Stimulated activated CD8-positive, alpha-beta memory T cell treated with anti-CD3 and anti-CD28 coated beads, Interleukin-4, amount 100 ng/mL, for 1 hour (primary cell): ENCODE measurements at regions not wholly inside any gene's neighbourhood (a gene's known extent, or its start where the extent isn't known, plus 50 kb on each side); places are given as distances from the start of the nearest gene placed in this dataset.

Source experiments
- DNase-seq, 2 donors: peaks; one replicate each; pipeline ENCODE4 v3.0.0-alpha.2; 2020; ENCODE audit warnings: low read depth in 2 of 2, low spot score in 1 of 2

DNA sequence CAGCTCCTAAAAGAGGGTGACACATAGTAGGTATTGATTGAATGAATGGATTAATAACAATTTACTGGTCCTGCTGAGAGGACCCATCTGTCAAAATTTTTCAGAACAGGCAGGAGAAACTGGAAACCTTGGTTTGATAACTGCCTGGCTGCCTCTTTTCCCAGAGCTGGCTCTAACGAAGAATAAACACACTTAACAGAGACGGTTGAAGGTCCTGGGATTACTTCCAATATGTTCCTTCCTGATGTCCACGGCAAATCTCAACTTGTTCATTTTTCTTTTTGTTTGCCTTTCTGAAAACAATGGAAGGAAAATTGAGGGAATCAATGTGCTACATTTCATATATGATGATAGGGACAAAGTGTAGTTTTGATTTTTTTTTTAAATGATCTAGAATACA lies 76.5 kb upstream of the SYT13 start:
- DNase-seq = no peak

DNA sequence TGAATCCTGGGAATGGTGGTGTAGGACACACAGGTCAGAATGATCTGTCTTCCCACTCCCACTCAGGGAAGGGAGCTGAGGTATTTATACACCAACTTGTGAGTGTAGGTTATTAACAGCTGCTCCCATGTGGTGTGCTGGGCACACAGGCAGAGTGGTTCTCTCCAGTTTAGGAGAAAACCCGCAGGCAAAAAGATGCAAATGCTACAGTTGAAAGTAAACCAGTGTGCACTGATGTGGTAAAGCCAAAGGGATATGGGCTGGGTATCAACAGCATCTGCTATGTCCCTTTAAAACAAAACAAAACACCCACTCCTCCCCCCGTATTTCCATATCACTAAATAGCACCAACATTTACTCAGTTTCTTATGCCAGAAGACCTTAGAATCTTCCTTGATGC lies 75.4 kb upstream of the SYT13 start:
- no peak for DNase-seq

DNA sequence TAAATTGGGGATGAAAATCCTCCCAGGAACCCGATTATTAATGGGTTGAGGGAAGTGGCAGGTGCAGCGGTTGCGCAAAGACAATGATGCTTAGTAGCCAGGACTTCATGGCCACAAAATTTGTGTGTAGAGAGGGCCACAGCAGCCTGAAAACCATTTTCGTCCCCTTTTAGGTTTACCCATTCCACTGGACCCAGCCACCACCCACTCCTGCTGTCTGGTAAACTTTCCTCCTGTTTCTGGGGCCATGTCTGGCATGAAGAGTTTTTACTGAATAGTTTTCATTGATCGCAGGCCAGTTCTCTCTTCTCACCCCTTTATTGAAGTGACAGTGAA lies 69.5 kb upstream of the SYT13 start:
- DNase-seq = no peak

DNA sequence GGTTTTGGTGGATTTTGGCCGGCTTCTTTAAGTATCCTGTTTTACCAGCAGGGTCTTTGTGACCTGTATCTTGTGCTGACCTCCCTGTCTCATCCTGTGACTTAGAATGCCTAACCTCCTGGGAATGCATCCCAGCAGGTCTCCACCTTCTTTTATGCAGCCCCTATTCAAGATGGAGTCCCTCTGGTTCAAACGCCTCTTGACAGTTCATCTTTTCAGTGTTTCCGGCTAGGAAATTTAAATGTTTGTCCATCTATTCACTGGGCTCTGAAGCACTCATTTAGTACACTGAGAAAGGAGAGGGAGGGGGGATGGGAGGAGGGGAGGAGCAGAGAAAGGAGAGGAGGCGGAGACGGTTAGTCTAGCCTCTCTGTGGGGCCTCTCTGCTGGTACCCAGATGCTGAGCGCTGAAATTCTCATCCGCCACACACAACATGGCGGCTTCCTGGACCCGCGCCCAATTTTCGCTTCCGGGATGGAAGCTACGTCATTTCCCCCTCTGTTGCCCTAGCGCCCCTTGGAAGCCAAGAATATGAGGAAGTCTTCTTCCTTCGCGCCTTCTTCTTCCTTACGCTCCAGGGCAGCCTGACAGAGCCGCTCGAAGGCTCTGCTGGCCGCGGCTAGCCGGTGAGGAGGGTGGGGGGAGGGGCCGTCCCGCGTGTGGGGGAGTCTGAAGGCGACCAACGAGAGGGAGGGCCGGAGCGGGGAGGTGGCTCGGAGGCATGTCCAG lies 69.0 kb upstream of the SYT13 start:
- peak; percentile 72 to 81 for DNase-seq

DNA sequence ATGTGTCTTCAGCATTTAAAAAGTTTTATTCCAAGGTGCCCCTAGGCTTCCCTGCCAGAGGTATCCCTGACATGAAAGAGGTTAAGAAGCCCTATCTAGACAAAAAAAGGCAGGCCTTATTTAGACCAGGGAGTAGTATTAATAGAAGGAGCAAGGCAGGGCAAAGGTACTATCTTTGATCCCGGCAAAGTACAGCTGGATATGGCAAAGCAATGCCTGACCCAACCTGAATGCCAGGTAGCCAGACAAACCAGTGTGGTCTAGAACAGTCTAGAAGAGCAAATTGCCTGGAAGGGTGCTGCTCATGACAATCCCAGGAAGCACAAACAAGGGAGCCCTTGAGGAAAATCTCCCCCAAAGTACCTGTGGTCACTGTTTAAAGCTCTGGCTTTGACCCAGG lies 62.6 kb upstream of the SYT13 start:
- DNase-seq = no peak

DNA sequence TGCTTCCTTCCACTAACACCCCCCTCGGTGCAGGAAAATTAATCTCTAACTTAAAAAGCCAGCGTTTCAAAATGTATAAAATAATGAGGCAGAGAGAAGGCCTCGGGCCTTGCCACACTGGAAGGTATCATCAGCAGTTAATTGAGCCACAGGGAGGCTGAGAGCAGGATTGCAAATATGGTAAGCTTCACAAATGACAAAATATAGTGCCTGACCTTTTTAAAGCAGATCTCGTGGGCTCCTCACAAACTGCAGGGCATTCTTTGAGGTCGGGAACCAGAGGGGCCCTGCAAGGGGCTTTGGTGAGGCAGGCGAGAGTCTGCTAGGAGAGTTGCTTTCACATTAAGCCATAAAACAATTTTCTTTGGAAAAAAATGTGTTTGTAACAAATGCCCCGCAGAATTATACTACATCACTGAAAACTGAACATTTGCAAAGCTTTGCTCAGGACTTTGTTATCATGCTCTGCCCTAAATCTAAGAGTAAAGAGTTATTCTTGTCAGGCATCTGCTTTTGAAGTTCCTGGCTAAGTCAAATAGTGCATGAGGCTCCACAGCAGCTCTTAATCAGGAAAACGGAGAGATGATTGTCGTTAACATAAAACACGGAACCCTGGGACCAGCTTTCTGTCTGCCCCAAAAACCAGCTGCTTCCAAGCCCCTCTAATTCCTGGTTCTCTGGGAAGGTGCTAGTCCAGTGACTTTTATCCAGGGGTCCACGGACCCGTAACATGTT lies 61.4 kb upstream of the SYT13 start:
- no peak for DNase-seq

DNA sequence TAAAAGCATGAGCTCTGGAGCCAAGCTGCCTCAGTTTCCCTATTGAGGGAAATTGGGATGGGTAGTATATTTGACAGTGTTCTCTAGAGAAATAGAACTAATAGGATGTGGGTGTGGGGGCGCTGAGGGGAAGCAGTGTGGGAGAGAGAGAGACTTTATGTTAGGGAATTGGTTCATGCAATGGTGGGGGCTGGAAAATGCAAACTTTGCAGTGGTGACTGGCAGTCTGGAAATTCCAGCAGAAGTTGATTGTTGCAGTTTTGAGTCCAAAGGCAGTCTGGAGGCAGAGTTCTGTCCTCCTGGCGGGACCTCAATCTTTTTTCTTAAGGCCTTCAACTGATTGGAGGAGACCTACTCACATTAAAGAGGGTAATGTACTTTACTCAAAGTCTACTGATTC lies 59.4 kb upstream of the SYT13 start:
- DNase-seq = no peak

DNA sequence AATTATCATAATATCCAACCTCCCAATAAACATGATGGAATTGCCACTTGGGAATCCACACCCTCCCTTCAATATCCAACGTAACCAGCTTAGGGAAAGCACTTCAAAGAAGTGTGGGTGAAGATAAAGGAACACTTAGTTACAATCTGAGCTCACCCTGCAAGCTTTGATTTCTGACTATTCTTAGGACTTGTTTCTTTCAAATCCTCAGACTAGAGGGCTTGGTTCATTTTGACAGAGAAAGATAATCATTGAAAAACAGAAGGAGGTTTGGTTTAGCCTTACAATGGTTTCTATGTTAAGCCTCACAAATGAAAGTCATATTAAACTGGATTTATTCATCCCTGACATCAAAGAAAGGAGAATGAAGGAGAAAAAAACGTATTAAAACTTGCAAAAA lies 57.9 kb upstream of the SYT13 start:
- no peak for DNase-seq

DNA sequence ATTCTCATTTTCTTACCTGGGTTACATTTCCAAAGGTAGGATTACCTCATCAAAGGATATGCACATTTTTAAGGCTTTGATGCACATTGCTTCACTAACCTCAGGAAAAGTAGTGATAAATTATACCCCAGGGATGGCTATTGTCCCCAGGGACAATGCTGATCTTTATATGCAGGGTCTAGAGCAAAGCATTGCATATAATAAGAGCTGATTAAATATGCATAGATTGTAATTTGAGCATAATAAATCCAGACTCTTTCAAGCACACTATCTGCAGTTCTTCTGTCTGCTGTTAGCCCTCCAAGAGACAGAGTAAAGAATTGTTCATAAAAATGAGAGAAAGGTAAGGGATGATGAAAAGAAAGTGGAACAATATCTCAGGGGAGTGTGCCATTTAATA lies 57.3 kb upstream of the SYT13 start:
- DNase-seq = no peak

DNA sequence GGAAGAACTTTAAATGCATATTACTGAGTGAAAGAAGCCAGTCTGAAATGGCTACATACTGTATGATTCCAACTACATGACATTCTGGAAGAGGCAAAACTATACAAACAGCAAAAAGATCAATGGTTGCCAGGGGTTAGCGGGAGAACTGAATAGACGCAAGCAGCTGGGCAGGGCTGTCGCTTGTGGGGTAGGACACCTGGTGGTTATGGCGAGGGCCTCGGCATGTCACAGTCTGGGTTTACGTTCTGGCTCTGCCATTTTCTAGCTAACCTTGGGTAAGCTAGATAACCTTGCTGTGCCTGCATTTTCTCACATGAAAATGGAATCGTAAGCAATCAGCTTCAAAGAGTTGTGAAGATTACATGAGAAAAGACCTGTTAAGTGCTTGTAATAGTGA lies 55.2 kb upstream of the SYT13 start:
- DNase-seq = no peak

DNA sequence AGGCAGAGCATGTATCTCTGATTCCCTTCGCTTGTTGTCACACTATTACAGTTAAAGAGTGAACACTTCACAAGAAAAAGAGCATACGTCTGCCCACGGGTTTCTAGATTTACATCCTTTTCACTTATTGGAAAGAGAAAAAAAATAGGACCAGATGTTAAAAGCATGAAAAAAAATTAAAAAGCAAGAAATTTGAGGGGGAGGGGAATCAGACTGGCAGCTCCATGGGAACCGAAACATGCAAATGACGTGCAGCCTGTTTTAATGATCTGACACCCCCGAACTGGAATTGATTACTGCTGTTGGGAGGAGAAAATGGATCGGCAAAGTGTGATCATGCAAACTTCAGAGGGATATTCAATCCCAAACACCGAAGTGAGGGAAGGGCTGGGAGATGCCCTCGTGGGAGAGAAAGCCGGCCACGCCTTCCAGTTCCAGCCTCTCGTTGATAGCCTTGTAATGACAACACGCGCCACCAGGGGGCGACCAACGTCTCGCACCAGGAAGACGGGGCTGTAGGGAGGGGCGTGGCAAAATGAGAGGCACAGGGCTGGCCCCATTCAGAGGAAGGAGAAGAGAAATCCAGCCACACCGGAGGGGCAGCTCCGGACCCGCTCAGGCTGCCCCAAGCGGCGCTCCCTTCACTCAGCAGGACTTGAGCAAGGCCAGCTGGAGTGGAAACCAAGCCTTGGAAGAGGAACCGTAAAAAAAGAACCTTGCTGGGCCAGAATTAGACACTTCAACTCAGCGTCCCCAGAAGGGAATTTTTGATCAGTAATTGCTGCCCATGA lies 53.8 kb upstream of the SYT13 start:
- DNase-seq = peak; percentile 85

DNA sequence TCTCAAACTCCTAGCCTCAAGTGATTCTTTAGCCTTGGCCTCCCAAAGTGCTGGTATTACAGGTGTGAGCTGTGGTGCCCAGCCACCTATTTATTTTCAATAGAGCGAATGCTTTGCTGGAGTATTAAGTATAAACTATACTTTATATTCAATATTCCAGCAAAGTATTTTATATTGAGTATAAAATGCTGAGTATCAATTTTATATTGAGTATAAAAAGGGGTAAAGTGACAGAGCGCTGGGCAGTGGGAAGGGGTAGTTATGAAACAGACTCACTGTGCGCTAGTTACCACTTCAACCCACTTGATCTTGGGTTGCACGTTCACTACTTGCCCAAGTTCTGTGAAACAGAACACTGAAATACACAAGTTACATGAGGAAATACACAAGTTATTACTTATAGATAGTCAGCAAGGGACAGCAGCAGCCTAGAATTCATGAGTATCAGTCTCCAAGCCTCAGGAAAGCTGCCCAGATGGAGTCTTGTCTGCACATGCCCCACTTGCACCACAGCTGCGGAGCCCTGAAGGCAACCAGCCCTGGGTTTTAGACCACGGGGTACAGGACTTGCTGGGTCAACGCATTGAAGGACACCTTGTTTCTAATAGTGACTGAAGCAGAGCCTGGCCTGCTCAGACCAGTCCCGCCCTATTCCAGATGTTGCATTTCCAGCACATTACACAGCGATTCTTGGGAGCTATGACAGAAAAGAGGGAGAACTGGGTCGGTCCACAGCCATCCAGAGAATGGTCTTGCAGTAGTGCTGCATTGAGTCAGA lies 51.6 kb upstream of the SYT13 start:
- no peak for DNase-seq

DNA sequence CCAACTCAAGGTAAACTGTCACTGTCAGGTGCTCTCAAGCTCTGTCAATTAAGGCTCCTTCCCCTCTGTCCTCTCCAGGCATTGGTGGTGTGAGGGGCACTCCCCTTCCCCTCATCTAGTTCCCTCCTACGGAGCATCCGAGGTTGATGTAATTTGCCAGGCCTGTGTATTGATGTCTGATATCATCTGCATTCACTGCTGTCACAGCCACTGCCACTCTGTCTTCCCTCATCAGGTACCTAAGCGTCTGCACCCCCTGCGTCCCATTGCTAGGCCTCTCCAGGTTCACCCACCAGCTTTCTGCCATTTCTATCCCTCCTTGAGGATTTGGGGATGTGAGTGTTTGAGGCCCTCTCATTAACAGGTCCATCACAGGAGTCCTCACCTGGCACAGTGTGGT lies 50.0 kb upstream of the SYT13 start:
- no peak for DNase-seq
